Lung (tissue), 11 donors: ENCODE measurements at regions not wholly inside any gene's neighbourhood (a gene's known extent, or its start where the extent isn't known, plus 50 kb on each side); places are given as distances from the start of the nearest gene placed in this dataset.

ENCODE experiments used
- ATAC-seq: fragments of 200-7000 bp; cut with Tn5 transposase; one replicate; pipeline ENCODE4 v1.9.1; 2020; ENCODE audit warnings: moderate number of reproducible peaks; ENCODE audit not compliant: insufficient read depth, low FRiP score
- DNase-seq, 3 donors: peaks; one replicate each; pipeline ENCODE4 v3.0.0-alpha.2; 2013 to 2017
- H3K27ac ChIP-seq, 2 donors: one replicate each; pipeline ENCODE4 v1.5.1; 2013; ENCODE audit warnings: mild to moderate bottlenecking in 2 of 2, moderate library complexity in 2 of 2, control low read depth in 1 of 2, inconsistent platforms in 1 of 2, low read depth in 1 of 2, low read length in 1 of 2
- H3K27me3 ChIP-seq, 3 donors: one replicate each; pipeline ENCODE4 v1.5.1; 2013; ENCODE audit warnings: low read length in 2 of 3; ENCODE audit not compliant: control insufficient read depth in 3 of 3, insufficient read depth in 3 of 3
- H3K36me3 ChIP-seq, 4 donors: one replicate each; pipeline ENCODE4 v1.5.1; 2013; ENCODE audit warnings: low read length in 4 of 4, mild to moderate bottlenecking in 1 of 4, moderate library complexity in 1 of 4; ENCODE audit not compliant: control insufficient read depth in 4 of 4, insufficient read depth in 4 of 4
- H3K4me1 ChIP-seq, 5 donors: one replicate each; pipeline ENCODE4 v1.5.1; 2013; ENCODE audit warnings: low read length in 5 of 5, mild to moderate bottlenecking in 2 of 5, moderate library complexity in 1 of 5; ENCODE audit not compliant: control insufficient read depth in 5 of 5, insufficient read depth in 5 of 5
- H3K4me3 ChIP-seq: one replicate; pipeline ENCODE4 v1.5.1; 2013; ENCODE audit warnings: mild to moderate bottlenecking, control low read depth, moderate library complexity
- H3K9ac ChIP-seq, 2 donors: one replicate each; pipeline ENCODE4 v1.5.1; 2013; ENCODE audit warnings: low read length in 2 of 2, control low read depth in 1 of 2; ENCODE audit not compliant: insufficient read depth in 1 of 2
- H3K9me3 ChIP-seq, 4 donors: one replicate each; pipeline ENCODE4 v1.5.1; 2013; ENCODE audit warnings: low read length in 3 of 4, mild to moderate bottlenecking in 1 of 4, moderate library complexity in 1 of 4; ENCODE audit not compliant: control insufficient read depth in 4 of 4, insufficient read depth in 3 of 4
- WGBS, 2 donors: extraction: QIAGEN DNeasy Blood & Tissue Kit; methylation state at CpG; one replicate each; pipeline ENCODE4 v1.1.7; 2013; 5-methylcytosine and 5-hydroxymethylcytosine counted together
- TF ChIP-seq, protein P1 (sequence below): IDR thresholded peaks from 2 replicates; pipeline ENCODE4 v1.5.1; 2012; ENCODE audit warnings: mild to moderate bottlenecking; ENCODE audit errors: control extremely low read depth, extremely low read depth
- donor health status: control.
- donor health status: control.
- donor health status: Bipolar disorder and iron deficiency.
- donor health status: healthy.
- donor health status: DM: yes; HTN: yes; CAD: no.

DNA sequence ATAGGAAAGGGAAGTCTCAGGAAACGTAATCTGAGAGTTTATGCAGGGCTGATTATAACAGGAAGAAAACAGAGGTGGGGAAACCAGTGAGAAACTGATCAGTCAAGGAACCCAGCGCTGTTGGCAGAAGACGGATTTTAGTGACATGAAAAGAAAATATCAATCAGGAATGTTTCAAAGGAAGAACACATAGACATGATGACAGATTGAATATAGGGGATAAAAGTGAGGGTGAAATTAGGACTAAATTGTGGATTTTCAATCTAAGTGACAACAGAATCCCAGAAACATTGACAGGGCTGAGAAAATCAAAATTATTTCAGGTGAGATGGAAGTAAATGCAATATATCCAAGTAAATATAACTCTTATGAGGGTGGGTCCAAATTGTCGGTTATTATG is 199.8 kb upstream of the CCDC150 start:
- DNase-seq (no peak), ATAC-seq (no peak)
- WGBS, 2 donors: 59 to 62% methylated on average over 4 of the region's 4 CpGs
- peaks cover 0 to 14% (median 0%) of the 10 kb centered on the region in 5 donors for H3K4me1 ChIP-seq
- H3K4me3 ChIP-seq: no peak overlapping the region
- no peak overlapping the region for H3K27ac ChIP-seq
- no peaks in the 10 kb centered on the region for H3K27me3 ChIP-seq
- no peaks in the 10 kb centered on the region for H3K9me3 ChIP-seq
- H3K9ac ChIP-seq: no peak overlapping the region
- no peaks in the 10 kb centered on the region for H3K36me3 ChIP-seq
- TF ChIP-seq, protein P1, sequence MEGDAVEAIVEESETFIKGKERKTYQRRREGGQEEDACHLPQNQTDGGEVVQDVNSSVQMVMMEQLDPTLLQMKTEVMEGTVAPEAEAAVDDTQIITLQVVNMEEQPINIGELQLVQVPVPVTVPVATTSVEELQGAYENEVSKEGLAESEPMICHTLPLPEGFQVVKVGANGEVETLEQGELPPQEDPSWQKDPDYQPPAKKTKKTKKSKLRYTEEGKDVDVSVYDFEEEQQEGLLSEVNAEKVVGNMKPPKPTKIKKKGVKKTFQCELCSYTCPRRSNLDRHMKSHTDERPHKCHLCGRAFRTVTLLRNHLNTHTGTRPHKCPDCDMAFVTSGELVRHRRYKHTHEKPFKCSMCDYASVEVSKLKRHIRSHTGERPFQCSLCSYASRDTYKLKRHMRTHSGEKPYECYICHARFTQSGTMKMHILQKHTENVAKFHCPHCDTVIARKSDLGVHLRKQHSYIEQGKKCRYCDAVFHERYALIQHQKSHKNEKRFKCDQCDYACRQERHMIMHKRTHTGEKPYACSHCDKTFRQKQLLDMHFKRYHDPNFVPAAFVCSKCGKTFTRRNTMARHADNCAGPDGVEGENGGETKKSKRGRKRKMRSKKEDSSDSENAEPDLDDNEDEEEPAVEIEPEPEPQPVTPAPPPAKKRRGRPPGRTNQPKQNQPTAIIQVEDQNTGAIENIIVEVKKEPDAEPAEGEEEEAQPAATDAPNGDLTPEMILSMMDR: no peak

DNA sequence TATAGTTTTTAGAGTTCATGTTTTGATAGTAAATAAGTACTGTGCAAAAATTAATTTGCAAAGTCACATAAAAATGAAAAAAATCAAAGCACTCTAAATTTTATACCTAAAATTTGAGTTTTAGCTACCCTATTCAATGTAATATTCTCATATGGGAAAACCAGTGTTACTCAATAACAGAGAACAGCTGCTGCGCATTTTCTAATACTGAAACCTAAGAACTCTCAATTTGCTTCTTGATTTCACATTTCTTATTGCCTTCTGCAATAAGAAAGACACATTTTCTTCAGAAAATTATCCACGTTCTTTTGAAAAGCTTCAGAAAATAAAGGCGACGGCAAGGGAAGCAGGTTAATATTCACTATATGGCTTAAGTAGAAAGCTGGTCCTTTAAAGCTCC is 199.1 kb upstream of the CCDC150 start:
- no peak for ATAC-seq
- H3K9ac ChIP-seq: no peak overlapping the region
- WGBS, 2 donors: 90 to 92% methylated on average over 4 of the region's 4 CpGs

DNA sequence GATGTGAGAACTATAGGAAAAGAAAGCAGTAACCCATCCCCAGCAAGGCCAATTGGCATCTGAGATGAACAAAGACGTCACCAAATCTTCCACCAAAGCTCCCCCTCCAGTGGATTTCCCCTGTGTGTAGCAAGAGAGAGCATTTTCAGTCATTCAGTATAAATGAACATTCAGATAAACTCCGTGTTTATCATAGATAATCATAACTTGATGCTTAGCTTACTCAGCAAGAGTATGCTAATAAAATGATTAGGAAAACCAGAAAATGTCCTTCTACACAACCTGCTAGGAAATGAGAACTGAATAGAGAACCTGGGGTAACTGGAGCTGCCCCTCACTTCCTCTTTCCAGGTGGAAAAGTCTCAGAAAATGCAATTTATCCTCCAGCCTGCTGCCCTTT is 198.0 kb upstream of the CCDC150 start:
- no peak for DNase-seq
- TF ChIP-seq, protein P1: no peak
- no peak overlapping the region for H3K9ac ChIP-seq
- H3K9me3 ChIP-seq: no peaks in the 10 kb centered on the region
- H3K4me1 ChIP-seq: peaks cover 0 to 13% (median 0%) of the 10 kb centered on the region in 5 donors
- no peaks in the 10 kb centered on the region for H3K27me3 ChIP-seq
- no peak for ATAC-seq
- H3K4me3 ChIP-seq: no peak overlapping the region
- WGBS, 2 donors: 59 to 73% methylated on average over 2 of the region's 2 CpGs
- no peak overlapping the region for H3K27ac ChIP-seq
- no peaks in the 10 kb centered on the region for H3K36me3 ChIP-seq

More for the DNA sequence above, 199.1 kb upstream of the CCDC150 start:
- H3K27ac ChIP-seq: no peak overlapping the region
- TF ChIP-seq, protein P1: no peak
- no peaks in the 10 kb centered on the region for H3K9me3 ChIP-seq
- H3K36me3 ChIP-seq: no peaks in the 10 kb centered on the region
- no peaks in the 10 kb centered on the region for H3K27me3 ChIP-seq
- DNase-seq: peak in 1 of 3 donors; percentile 21
- peaks cover 0 to 13% (median 0%) of the 10 kb centered on the region in 5 donors for H3K4me1 ChIP-seq
- no peak overlapping the region for H3K4me3 ChIP-seq

DNA sequence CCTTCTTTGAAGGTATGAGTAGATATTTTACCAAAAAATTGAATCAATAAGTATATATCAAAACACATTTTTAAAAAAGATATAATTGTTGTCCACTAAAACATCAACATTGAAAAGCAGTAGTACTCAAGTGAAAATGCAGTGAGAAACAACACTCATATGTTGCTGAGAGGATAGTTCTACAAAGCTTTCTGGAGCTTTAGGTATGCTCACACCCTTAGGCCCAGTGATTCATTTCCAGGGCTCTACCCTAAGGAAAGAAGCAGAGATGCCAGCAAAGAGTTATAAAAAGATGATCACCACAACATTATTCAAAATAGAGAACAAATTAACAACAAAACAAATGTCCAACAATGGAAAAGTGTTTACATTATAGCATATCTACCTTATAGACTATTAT is 197.3 kb upstream of the CCDC150 start:
- Histone ChIP-seq H3K36me3 (no peaks in the 10 kb centered on the region), H3K4me3 (no peak overlapping the region), H3K4me1 (peaks cover 0 to 13% (median 0%) of the 10 kb centered on the region in 5 donors), H3K9ac (no peak overlapping the region), H3K27me3 (no peaks in the 10 kb centered on the region), H3K9me3 (no peaks in the 10 kb centered on the region), H3K27ac (no peak overlapping the region)
- TF ChIP-seq, protein P1: no peak
- DNase-seq (no peak), ATAC-seq (no peak)
